HG03354 (cell line): ENCODE measurements at regions not wholly inside any gene's neighbourhood (a gene's known extent, or its start where the extent isn't known, plus 50 kb on each side); places are given as distances from the start of the nearest gene placed in this dataset.
"Not testable (repeated sequence)": the region's sequence is repeated elsewhere in the genome, so short reads cannot be mapped to it uniquely, and the experiment has no call there.

Experiments
- ATAC-seq: cut with Tn5 transposase; IDR thresholded peaks from one replicate; pipeline ENCODE4 v1.9.1; 2021; ENCODE audit warnings: mild to moderate bottlenecking; ENCODE audit not compliant: unreplicated experiment, poor library complexity, severe bottlenecking

DNA sequence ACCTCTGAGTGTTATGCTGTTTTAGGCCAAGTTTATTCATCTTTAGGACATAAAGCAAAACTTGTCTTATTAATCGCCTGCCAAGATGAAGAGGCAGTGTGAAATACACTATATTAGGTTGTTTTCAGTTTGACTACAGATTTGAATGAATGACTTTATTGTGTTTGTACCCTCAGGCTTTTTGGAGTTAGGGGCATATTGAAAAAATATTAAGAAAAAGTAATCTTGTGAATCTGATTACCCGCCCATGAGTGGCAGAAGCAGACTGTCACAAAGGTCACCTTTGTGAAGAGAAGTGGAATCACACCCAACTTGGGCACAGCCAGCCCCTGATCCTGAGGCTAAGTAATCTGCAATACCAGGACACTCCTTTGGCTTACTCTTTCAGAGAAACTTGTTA is 382.5 kb downstream of the NYAP2 start:
- ATAC-seq, result no peak

DNA sequence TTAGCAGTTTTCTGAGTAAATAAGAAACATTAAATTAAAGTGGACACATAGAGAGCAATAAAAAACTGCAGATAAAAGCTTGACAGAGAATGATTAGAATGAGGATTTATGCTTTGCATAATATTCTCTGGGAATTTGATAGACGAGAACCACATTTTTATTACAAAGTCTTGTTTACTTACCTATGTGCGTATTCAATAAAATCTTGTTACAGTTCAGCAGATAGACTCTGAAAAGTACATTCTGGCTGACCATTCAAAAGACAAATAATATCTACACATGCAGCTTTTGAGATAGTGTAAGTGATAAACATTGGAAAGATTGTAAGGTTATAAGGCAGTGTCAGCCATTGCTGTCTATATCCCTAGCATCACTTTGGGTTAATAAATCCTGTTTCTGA is 381.6 kb downstream of the NYAP2 start:
- no peak for ATAC-seq

DNA sequence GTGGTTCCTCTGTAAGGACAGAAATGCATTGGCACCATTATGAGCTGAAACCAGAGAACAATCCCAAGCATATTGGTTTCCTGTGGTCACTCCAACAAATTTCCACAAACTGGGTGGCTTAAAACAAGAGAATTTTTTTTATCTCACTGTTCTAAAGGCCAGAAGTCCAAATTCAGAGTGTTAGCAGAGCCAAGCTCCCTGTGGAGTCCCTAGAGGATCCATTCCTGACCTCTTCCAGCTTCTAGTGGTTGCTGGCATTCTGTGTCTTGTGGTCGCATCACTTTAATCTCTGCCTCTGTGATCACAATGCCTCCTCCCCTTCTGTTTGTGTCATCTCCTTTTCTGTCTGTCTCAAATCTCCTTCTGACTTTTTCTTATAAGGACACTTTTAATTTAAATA is 380.3 kb downstream of the NYAP2 start:
- no peak for ATAC-seq

DNA sequence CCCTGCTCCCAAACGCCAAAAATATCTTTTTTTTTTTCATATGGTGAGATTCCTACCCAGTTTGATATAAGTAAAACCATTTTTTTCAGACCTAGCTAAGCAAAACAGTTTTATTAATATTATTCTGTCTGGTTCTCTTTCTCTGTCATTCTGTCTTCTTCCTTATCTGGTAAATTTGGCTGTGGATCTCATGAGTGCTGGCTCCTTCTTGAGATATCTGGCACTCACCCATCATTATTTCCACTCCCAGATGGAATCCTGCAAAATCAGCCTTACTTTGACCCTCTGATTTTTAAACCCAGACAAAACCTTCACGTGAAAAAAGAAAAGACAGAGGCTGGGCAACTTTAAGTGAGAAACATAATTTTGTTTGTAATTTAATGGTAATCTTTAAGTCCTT is 373.6 kb downstream of the NYAP2 start:
- ATAC-seq, result no peak

DNA sequence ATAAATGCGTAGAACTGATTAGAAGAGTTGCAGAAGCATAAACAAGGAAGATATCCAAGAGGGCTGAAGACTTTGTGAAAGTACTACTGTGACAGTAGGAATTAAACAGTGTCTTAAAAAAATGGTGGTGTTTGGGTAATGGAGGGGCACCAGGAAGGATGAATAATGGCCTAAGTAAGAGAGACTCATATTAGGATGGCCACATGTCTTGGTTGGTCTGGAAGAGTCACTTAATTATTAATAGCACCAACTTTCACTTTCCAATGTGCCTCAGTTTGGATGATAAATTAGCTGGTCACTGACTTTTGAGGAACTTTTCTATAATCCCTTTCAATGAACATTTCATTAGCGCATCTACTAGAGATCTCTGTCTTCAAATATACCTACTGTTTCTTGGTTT is 372.2 kb downstream of the NYAP2 start:
- peak; percentile 66 for ATAC-seq

DNA sequence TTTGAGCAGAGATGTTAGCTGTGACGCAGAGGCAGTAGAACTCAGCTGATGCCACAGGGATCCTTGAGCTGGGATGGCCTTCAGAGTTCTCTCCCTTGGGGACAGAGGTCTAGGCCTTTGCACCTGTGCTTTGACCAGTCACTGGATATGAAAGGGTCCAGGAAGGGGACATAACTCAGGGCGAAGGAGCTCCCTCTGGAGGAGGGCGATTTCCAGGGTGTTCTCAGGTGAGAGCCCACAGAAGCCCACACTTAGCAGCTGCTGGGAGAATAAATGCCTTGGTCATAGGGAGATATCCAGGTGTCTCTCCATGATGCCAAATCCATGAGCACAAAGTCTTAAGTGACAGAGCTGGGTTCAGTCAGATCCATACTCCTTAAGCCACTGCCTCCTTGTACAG is 369.2 kb downstream of the NYAP2 start:
- ATAC-seq, result no peak

DNA sequence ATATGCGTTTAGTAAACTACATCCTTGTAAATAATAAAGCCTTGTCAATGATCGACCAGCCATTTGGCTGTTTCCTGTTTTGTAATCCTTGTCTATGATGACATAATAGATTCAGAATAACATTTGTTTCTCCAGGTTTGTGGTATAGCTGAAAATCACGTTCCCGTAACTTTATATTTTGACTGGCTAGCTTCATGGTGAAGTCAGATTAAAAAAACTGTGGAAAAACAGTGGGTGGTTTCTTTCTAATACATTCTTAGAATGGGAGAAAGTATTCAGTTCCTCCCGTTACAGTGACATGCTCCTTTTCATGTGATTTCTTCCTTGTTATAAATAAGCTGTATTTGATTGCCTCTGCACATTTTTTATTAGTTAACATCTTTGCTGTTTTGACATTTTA is 366.9 kb downstream of the NYAP2 start:
- ATAC-seq, result no peak

DNA sequence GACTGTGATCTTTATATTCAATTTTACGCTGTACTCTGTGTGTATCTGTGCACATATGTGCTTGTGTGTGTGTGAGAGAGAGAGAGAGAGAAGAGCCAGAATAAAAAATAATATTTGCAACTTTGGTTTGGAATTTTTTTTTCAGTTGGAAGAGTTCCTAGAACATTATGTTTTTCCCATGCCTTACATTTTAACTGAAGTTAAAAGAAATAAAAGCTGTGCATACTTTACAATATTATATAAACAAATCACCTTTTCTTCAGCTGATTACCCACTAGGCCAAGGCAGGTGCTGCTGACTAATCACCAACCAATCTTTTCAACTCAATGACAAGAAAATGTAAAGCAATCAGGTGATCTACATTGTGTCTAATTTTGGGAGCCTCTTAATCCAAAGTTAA is 366.3 kb downstream of the NYAP2 start:
- no peak for ATAC-seq

DNA sequence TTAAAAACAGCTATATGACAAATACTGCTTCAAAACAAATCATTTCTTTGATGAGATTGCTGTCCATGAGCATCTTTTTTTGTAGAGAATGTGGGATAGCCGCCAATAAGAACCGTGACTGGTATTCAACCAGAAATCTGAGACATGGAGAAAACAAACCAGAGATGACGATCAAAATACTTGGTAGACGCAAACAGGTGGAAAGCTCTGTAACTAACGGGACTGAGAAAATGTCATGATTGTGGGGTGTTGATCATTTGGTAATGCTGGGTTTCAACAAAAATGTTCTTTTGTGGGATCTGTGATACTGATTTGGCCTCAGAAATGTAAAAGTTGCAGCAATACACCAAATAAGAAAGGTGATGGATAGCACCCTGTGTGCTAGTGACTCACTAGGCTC is 364.8 kb downstream of the NYAP2 start:
- no peak for ATAC-seq

DNA sequence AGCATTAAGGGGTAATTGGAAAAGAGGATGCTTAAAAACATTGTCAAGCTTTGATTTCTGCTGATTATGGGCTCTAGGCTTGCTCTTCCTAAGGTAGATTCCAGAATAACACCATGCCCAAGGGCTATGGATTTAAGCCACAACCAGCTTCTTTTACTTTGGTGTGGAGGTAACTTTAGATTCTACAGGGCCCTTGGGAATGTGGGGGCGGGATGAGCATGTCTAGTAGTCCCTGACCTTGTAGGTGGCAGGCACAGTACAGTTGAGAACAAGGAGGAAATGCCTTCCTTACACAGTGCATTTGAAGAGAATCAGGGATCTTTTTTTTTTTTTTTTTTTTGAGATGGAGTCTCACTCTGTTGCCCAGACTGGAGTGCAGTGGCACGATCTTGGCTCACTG is 364.2 kb downstream of the NYAP2 start:
- no peak for ATAC-seq

DNA sequence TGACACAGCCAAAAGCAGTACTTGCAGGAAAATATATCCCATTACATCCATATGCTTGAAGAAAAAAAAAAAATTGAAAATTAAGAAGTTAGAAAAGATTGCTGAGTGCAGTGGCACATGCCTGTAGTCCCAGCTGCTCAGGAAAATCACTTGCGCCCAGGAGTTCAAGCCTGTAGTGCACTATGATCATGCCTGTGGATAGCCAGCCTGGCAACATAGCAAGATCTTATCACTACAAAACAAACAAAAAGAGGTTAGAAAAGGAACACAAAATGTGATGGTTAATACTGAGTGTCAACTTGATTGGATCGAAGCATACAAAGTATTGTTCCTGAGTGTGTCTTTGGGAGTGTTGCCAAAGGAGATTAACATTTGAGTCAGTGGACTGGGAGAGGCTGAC is 361.9 kb downstream of the NYAP2 start:
- ATAC-seq, result no peak

DNA sequence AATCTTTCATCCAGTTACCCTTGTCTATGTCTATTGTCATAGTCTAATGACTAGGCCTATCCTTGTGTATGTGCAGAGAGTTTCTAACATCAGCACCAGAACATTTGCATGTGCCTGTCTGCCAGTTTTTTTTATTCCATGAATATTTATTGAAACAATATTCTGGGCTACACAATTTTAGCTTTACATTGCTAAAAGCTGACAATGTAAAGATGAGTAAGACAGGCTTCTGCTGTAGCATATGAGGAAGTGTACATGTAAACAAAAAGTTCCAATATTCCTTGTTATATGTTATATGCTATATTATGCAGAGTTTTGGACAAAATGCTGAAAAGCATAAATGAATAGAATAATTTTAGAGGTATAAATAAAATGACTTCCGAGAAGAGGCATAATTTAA is 357.7 kb downstream of the NYAP2 start:
- ATAC-seq, result no peak

DNA sequence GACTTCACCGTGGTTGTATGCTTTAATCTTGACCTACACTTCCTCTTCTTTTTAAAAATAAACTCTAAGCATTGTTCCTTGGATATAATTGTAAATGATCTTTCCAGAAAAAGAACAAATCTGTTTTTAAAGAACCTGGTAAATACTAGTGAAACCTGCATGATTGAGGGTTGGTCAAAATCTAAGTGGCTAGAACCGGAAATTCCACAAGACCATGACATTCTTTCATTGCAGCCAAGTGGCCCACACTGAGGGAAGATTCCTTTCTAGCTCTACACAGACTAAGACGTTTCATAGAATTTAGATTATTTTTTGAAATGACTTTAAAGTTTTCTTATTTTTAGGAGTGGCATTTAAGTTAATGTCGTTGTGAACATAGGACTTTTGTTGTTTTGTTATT is 356.7 kb downstream of the NYAP2 start:
- no peak for ATAC-seq

DNA sequence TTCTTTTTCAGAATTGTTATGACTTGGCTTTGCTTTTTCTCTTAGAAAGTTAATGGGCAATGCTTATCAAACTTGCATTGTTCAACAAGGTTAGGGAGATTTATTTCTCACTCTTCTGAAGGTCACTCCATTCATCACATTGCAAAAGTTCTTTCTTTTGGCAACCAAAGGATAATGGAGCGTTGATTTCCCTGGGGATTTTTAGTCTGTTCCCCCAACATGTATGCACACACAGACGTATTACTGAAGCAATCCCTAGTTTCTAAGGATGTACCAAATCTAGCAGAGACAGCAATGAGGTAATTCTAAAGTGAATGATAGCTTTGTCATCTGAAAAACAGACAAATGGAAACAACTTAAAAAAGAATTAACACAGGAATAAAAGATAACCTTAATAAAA is 349.1 kb downstream of the NYAP2 start:
- no peak for ATAC-seq

DNA sequence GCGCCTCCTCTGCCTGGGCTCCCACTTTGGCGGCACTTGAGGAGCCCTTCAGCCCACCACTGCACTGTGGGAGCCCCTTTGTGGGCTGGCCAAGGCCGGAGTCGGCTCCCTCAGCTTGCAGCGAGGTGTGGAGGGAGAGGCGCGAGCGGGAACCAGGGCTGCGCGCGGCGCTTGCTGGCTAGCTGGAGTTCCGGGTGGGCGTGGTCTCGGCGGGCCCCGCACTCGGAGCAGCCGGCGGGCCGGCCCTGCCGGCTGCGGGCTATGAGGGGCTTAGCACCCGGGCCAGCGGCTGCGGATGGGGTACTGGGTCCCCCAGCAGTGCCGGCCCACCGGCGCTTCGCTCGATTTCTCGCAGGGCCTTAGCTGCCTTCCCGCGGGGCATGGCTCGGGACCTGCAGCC is 344.5 kb downstream of the NYAP2 start:
- not testable (repeated sequence) for ATAC-seq

DNA sequence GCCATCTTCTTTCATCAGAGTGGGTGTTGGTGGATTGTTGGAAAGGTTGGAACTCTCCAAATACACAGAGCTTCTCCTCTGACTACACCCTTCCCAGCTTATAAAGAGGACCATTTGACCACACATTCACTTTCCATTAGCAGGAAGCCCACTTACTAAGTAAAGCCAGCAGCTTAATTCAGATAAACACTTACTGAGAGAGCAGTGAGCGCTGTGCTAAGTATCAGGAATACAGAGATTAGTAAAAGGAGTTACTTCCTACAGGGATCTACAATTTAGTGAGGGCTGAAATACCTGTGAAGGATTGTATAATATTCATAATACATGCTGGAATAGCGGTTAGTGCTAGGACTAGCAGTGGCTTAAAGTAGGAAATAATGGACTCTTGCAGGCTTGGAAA is 343.0 kb downstream of the NYAP2 start:
- ATAC-seq, result no peak

DNA sequence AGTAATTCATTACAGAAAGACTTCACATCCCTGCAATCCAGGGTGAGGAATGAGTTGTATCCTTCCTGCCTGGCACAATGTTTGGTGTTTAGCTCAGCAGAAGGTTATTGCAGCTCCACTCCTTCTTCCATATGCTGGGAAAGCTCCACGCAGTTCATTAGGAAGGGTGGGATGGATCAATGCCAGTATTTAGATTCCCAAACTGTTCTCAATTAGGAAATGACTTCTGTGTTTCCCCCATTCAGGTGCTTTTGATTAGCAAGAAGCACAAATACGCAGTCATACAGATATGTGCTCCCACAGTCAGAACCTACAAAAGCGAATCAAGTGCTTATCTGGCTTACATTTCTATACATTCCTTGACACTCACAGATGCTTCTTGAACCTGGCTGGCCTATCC is 340.6 kb downstream of the NYAP2 start:
- no peak for ATAC-seq

DNA sequence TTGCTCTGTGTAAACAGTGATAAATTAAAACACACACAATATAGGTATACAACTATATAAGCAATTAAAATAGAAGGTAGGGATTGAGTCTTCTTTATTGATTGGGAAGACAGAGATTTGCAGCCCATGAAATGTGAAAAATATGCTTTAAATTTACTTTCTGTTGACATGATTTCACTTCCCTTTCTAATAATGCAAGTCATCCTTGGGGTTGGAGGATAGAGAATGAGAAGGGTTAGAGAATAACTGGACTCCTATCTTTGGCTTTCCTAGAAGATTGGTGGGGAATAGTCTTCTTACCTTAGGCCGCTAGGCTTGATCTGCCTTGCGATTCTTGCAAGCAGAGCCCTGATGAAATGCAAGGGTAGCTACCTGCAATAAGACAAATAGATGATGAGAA is 339.8 kb downstream of the NYAP2 start:
- ATAC-seq, result no peak

DNA sequence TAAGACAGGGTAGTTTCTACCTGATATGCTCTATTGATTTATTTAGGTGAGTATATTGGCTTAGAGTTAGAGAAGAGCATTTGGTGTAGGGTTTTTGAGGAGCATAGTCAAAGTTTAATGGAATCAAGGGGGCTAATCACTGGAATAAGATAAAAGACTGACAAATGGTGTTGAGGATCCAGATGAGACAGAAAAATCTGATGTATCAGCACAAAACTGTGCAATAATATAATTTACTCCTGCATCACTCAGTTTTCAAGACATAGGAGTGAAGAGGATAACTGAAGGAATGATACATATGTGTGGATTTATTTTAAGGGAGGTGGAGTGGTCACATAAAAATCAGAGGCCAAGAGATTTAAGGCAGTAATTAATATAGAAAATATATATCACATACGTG is 339.2 kb downstream of the NYAP2 start:
- ATAC-seq, result no peak

DNA sequence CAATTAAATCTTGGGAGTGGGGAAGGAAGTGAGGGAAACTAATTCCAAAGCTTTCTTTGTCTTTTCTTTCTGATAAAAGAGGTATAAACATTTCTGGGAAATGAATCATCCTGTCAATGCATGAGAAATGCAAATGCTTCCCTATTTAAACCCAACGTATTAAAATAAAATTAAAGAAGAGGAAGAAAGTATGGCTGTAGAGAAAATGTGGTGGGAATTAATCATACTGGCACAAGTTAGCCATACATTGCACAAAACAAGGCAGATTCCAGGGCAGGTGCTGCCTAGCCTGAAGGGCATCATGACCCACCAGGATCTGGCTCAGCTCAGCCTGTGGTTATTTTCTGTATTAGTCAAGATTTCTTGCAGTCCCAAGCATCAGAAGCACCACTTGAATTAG is 338.0 kb downstream of the NYAP2 start:
- no peak for ATAC-seq

DNA sequence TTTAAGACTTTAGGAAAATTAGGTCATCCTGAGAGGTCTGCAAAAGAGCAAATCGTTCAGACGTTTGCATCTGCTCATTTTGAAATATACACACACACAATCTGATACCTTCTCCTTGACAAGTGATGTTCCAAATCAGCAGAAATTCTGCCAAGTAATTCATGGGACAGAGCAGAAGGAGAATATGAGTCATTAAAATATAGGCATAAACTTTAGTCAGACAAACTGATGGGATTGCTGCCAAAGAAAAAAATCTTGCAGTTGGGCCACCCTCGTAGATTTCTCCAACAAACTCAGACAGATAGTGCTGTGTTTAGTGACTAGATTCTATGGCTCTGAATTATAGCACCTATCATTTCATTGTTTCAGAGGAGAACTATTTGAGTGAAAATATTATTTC is 336.3 kb downstream of the NYAP2 start:
- no peak for ATAC-seq

DNA sequence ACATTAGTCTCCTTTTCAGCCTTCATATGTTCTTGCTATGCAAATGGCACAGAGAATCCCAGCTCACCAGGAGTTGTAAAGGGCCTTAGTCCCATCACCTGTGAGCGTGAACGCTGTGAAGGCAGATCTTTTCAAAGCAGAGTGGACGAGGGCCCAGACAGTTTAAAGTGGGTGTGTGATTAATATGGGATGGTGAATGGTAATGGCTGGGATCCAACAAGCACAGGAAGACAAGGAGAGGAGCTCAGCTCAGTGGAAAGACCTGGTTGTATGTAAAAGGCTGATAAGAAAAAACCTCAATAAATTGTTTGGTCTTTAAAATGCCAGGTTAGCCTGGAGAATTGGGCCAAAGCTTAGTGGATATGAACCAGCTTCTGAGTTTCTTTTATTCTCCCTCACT is 326.2 kb downstream of the NYAP2 start:
- no peak for ATAC-seq
